Type B pancreatic cell (in vitro differentiated cells): ENCODE measurements at regions not wholly inside any gene's neighbourhood (a gene's known extent, or its start where the extent isn't known, plus 50 kb on each side); places are given as distances from the start of the nearest gene placed in this dataset.

ENCODE experiments used
- DNase-seq: peaks from one replicate; pipeline ENCODE4 v3.0.0; 2021; ENCODE audit warnings: mixed read lengths; ENCODE audit not compliant: unreplicated experiment; ENCODE audit errors: extremely low spot score
- H3K27ac Mint-ChIP-seq: 2 replicates; pipeline ENCODE4 v1.8.0; 2021; ENCODE audit warnings: mild to moderate bottlenecking, mixed read lengths
- H3K27me3 Mint-ChIP-seq: 2 replicates; pipeline ENCODE4 v1.8.0; 2021; ENCODE audit warnings: mixed read lengths
- H3K36me3 Mint-ChIP-seq: 2 replicates; pipeline ENCODE4 v1.8.0; 2021; ENCODE audit warnings: mixed read lengths
- H3K4me1 Mint-ChIP-seq: one replicate; pipeline ENCODE4 v1.8.0; 2021; ENCODE audit warnings: mixed read lengths; ENCODE audit not compliant: unreplicated experiment
- H3K4me3 Mint-ChIP-seq: 2 replicates; pipeline ENCODE4 v1.8.0; 2021; ENCODE audit warnings: mild to moderate bottlenecking, mixed read lengths
- H3K9me3 Mint-ChIP-seq: 2 replicates; pipeline ENCODE4 v1.8.0; 2021; ENCODE audit warnings: mixed read lengths
- CTCF ChIP-seq: fragments of 200-600 bp; sonication (generic); conservative IDR thresholded peaks from 2 replicates; pipeline ENCODE4 v1.5.0; 2021; ENCODE audit warnings: antibody characterized with exemption, mild to moderate bottlenecking

GRCh38 chr2:226674123-226674522 lies 125.5 kb downstream of the IRS1 start:
- Mint-ChIP-seq H3K4me3 (no peak overlapping the region), H3K36me3 (no peaks in the 10 kb centered on the region), H3K4me1 (peaks cover 21% of the 10 kb centered on the region), H3K9me3 (peaks cover 3% of the 10 kb centered on the region), H3K27ac (no peak overlapping the region), H3K27me3 (no peaks in the 10 kb centered on the region)
- no peak for TF ChIP-seq CTCF
- no peak for DNase-seq

GRCh38 chr2:226673314-226673723 lies 126.3 kb downstream of the IRS1 start:
- Mint-ChIP-seq H3K27me3 (no peaks in the 10 kb centered on the region), H3K9me3 (peaks cover 7% of the 10 kb centered on the region), H3K36me3 (no peaks in the 10 kb centered on the region), H3K4me3 (no peak overlapping the region), H3K4me1 (peaks cover 18% of the 10 kb centered on the region), H3K27ac (no peak overlapping the region)
- TF ChIP-seq CTCF: no peak
- no peak for DNase-seq

- Mint-ChIP-seq H3K27me3 (no peaks in the 10 kb centered on the region), H3K9me3 (peaks cover 7% of the 10 kb centered on the region), H3K4me3 (no peak overlapping the region), H3K4me1 (peaks cover 18% of the 10 kb centered on the region), H3K27ac (no peak overlapping the region), H3K36me3 (no peaks in the 10 kb centered on the region)
- no peak for TF ChIP-seq CTCF
- no peak for DNase-seq
These were observed 128.4 kb downstream of the IRS1 start for GRCh38 chr2:226671141-226671676.

DNA sequence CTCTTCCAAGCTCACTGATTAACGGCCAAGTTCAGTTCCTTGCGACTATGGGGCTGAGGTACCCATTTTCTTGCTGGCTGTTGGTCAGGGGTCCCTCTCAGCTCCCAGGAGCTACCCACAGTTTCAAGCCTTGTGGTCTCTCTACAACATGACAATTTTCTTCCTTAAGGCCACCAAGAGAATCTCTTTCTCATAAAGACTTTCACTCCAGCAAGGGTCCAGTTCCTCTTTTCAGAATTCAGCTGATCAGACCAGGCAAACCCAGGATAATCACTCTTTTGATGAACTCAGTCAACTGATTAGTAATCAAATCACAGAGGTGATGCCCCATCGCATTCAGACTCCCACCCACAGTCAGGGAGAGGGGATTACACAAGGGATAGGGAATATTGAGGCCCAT lies 129.7 kb downstream of the IRS1 start:
- Mint-ChIP-seq H3K9me3 (peaks cover 7% of the 10 kb centered on the region), H3K36me3 (no peaks in the 10 kb centered on the region), H3K27ac (no peak overlapping the region), H3K4me3 (no peak overlapping the region), H3K27me3 (no peaks in the 10 kb centered on the region), H3K4me1 (peaks cover 18% of the 10 kb centered on the region)
- no peak for DNase-seq
- no peak for TF ChIP-seq CTCF

GRCh38 chr2:226669249-226669648 lies 130.4 kb downstream of the IRS1 start:
- no peak overlapping the region for H3K4me3 Mint-ChIP-seq
- peaks cover 7% of the 10 kb centered on the region for H3K9me3 Mint-ChIP-seq

More at GRCh38 chr2:226669249-226669648, 130.4 kb downstream of the IRS1 start:
- Mint-ChIP-seq H3K36me3 (no peaks in the 10 kb centered on the region), H3K4me1 (peaks cover 18% of the 10 kb centered on the region), H3K27me3 (no peaks in the 10 kb centered on the region), H3K27ac (no peak overlapping the region)
- DNase-seq: no peak
- no peak for TF ChIP-seq CTCF
